Neural cell (in vitro differentiated cells): ENCODE measurements at regions not wholly inside any gene's neighbourhood (a gene's known extent, or its start where the extent isn't known, plus 50 kb on each side); places are given as distances from the start of the nearest gene placed in this dataset.

ENCODE experiments used
- H2AFZ ChIP-seq: fragments of 200-600, 300-800 bp; sonication (generic), shearing (Covaris generic); 2 replicates; pipeline ENCODE4 v1.6.0; 2014; ENCODE audit warnings: low read depth, mild to moderate bottlenecking, antibody characterized with exemption, low read length, moderate library complexity
- H3F3A ChIP-seq: fragments of 200-600 bp; shearing (Covaris generic); 2 replicates; pipeline ENCODE4 v1.6.1; 2016; ENCODE audit warnings: mild to moderate bottlenecking, moderate library complexity, mixed read lengths, antibody characterized with exemption, low read length; ENCODE audit not compliant: insufficient read depth, poor library complexity, severe bottlenecking
- H3K27ac ChIP-seq: fragments of 200-600, 300-800 bp; sonication (generic), shearing (Covaris generic); 2 replicates; pipeline ENCODE4 v1.5.1; 2014; ENCODE audit warnings: mild to moderate bottlenecking, low read length, moderate library complexity
- H3K27me3 ChIP-seq: fragments of 300-800, 200-600 bp; sonication (generic), shearing (Covaris generic); 2 replicates; pipeline ENCODE4 v1.6.0; 2014; ENCODE audit warnings: mild to moderate bottlenecking, low read depth, low read length, moderate library complexity; ENCODE audit not compliant: insufficient read depth
- H3K36me3 ChIP-seq: fragments of 300-800, 200-600 bp; sonication (generic), shearing (Covaris generic); 2 replicates; pipeline ENCODE4 v1.5.1; 2014; ENCODE audit warnings: mild to moderate bottlenecking, antibody characterized with exemption, low read length, moderate library complexity; ENCODE audit not compliant: insufficient read depth
- H3K4me2 ChIP-seq: fragments of 300-800, 200-600 bp; sonication (generic), shearing (Covaris generic); 2 replicates; pipeline ENCODE4 v1.6.0; 2014; ENCODE audit warnings: mild to moderate bottlenecking, low read length
- H3K4me3 ChIP-seq: fragments of 300-800, 200-600 bp; sonication (generic), shearing (Covaris generic); 2 replicates; pipeline ENCODE4 v1.5.1; 2014; ENCODE audit warnings: mild to moderate bottlenecking, low read length, moderate library complexity
- H3K79me2 ChIP-seq: fragments of 200-600 bp; shearing (Covaris generic); replicated peaks from 2 replicates; pipeline ENCODE4 v1.6.0; 2014; ENCODE audit warnings: mild to moderate bottlenecking, low read length, moderate library complexity; ENCODE audit not compliant: insufficient read depth
- H3K9ac ChIP-seq: fragments of 300-800, 200-600 bp; sonication (generic), shearing (Covaris generic); 2 replicates; pipeline ENCODE4 v1.6.1; 2016; ENCODE audit warnings: mild to moderate bottlenecking, low read length, mixed read lengths
- H3K9me2 ChIP-seq: fragments of 200-600 bp; shearing (Covaris generic); 2 replicates; pipeline ENCODE4 v1.6.1; 2016; ENCODE audit warnings: mild to moderate bottlenecking, low read length, mixed read lengths; ENCODE audit not compliant: insufficient read depth
- H3K9me3 ChIP-seq: fragments of 200-600, 300-800 bp; sonication (generic), shearing (Covaris generic); 2 replicates; pipeline ENCODE4 v1.6.1; 2016; ENCODE audit warnings: mild to moderate bottlenecking, mixed run types, low read length, moderate library complexity, mixed read lengths
- H4K20me1 ChIP-seq: fragments of 200-600 bp; shearing (Covaris generic); 2 replicates; pipeline ENCODE4 v1.6.1; 2016; ENCODE audit warnings: mild to moderate bottlenecking, mixed run types; ENCODE audit not compliant: insufficient read depth
- EP300 ChIP-seq: fragments of 450-650 bp; conservative IDR thresholded peaks from 2 replicates; pipeline ENCODE4 v1.6.1; 2014; ENCODE audit warnings: antibody characterized with exemption, mild to moderate bottlenecking, moderate library complexity; ENCODE audit not compliant: poor library complexity, severe bottlenecking
- EZH2 ChIP-seq: fragments of 200-600, 300-800 bp; shearing (Covaris generic), sonication (generic); IDR thresholded peaks from 2 replicates; pipeline ENCODE4 v1.6.1; 2014; ENCODE audit warnings: antibody characterized with exemption, low read length, borderline replicate concordance, mild to moderate bottlenecking; ENCODE audit not compliant: insufficient read depth, poor library complexity, severe bottlenecking
- MXI1 ChIP-seq: fragments of 450-650 bp; conservative IDR thresholded peaks from 2 replicates; pipeline ENCODE4 v1.6.1; 2014; ENCODE audit warnings: antibody characterized with exemption, mild to moderate bottlenecking; ENCODE audit not compliant: poor library complexity, severe bottlenecking
- POLR2AphosphoS5 ChIP-seq: IDR thresholded peaks from 2 replicates; pipeline ENCODE4 v1.6.1; 2012
- RAD21 ChIP-seq: fragments of 450-650 bp; conservative IDR thresholded peaks from 2 replicates; pipeline ENCODE4 v1.6.1; 2014; ENCODE audit warnings: antibody characterized with exemption, mild to moderate bottlenecking, moderate library complexity
- SMC3 ChIP-seq: fragments of 450-650 bp; conservative IDR thresholded peaks from 2 replicates; pipeline ENCODE4 v1.6.1; 2014; ENCODE audit warnings: antibody characterized with exemption, mild to moderate bottlenecking, moderate library complexity; ENCODE audit not compliant: poor library complexity
- TAF1 ChIP-seq: IDR thresholded peaks from 2 replicates; pipeline ENCODE4 v1.6.1; 2012; ENCODE audit warnings: low read depth
- TF ChIP-seq, protein P1 (sequence below): fragments of 450-650 bp; IDR thresholded peaks from 2 replicates; pipeline ENCODE4 v1.5.1; 2014; ENCODE audit warnings: antibody characterized with exemption, mild to moderate bottlenecking, moderate library complexity; ENCODE audit not compliant: poor library complexity, severe bottlenecking
- TF ChIP-seq, protein P2 (sequence below): IDR thresholded peaks from 2 replicates; pipeline ENCODE4 v1.6.1; 2012; ENCODE audit warnings: borderline replicate concordance

DNA sequence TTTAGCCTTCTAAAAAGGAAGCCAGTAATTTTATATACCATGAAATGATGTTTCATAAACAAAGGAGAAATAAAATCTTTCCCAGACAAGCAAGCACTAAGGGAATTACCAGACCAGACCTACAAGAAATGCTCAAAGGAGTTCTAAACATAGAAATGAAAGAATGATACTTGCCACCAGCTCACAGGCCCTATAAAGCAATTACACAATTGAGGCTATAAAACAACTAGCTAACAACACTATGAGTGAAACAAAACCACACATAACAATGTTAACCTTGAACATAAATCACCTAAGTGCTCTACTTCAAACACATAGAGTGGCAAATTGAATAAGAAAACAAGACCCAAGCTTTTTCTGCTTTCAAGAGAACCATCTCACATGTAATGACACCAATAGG lies 123.8 kb downstream of the BARHL2 start:
- H3K79me2 ChIP-seq, result no peaks in the 10 kb centered on the region
- H3K4me3 ChIP-seq, result no peak overlapping the region
- H2AFZ ChIP-seq, result no peak overlapping the region
- TF ChIP-seq EP300 (no peak), TAF1 (no peak), POLR2AphosphoS5 (no peak), MXI1 (no peak), SMC3 (no peak), RAD21 (no peak), EZH2 (no peak)
- TF ChIP-seq, protein P1, sequence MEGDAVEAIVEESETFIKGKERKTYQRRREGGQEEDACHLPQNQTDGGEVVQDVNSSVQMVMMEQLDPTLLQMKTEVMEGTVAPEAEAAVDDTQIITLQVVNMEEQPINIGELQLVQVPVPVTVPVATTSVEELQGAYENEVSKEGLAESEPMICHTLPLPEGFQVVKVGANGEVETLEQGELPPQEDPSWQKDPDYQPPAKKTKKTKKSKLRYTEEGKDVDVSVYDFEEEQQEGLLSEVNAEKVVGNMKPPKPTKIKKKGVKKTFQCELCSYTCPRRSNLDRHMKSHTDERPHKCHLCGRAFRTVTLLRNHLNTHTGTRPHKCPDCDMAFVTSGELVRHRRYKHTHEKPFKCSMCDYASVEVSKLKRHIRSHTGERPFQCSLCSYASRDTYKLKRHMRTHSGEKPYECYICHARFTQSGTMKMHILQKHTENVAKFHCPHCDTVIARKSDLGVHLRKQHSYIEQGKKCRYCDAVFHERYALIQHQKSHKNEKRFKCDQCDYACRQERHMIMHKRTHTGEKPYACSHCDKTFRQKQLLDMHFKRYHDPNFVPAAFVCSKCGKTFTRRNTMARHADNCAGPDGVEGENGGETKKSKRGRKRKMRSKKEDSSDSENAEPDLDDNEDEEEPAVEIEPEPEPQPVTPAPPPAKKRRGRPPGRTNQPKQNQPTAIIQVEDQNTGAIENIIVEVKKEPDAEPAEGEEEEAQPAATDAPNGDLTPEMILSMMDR, result no peak
- TF ChIP-seq, protein P2, sequence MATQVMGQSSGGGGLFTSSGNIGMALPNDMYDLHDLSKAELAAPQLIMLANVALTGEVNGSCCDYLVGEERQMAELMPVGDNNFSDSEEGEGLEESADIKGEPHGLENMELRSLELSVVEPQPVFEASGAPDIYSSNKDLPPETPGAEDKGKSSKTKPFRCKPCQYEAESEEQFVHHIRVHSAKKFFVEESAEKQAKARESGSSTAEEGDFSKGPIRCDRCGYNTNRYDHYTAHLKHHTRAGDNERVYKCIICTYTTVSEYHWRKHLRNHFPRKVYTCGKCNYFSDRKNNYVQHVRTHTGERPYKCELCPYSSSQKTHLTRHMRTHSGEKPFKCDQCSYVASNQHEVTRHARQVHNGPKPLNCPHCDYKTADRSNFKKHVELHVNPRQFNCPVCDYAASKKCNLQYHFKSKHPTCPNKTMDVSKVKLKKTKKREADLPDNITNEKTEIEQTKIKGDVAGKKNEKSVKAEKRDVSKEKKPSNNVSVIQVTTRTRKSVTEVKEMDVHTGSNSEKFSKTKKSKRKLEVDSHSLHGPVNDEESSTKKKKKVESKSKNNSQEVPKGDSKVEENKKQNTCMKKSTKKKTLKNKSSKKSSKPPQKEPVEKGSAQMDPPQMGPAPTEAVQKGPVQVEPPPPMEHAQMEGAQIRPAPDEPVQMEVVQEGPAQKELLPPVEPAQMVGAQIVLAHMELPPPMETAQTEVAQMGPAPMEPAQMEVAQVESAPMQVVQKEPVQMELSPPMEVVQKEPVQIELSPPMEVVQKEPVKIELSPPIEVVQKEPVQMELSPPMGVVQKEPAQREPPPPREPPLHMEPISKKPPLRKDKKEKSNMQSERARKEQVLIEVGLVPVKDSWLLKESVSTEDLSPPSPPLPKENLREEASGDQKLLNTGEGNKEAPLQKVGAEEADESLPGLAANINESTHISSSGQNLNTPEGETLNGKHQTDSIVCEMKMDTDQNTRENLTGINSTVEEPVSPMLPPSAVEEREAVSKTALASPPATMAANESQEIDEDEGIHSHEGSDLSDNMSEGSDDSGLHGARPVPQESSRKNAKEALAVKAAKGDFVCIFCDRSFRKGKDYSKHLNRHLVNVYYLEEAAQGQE, result no peak
- H3K27ac ChIP-seq, result no peak overlapping the region
- no peaks in the 10 kb centered on the region for H3K27me3 ChIP-seq
- H3K9me3 ChIP-seq, result peaks cover 6% of the 10 kb centered on the region
- no peak overlapping the region for H3K4me2 ChIP-seq
- H3K9me2 ChIP-seq, result no peaks in the 10 kb centered on the region
- H3K36me3 ChIP-seq, result no peaks in the 10 kb centered on the region
- H3K9ac ChIP-seq, result no peak overlapping the region
- no peaks in the 10 kb centered on the region for H3F3A ChIP-seq
- H4K20me1 ChIP-seq, result no peaks in the 10 kb centered on the region

DNA sequence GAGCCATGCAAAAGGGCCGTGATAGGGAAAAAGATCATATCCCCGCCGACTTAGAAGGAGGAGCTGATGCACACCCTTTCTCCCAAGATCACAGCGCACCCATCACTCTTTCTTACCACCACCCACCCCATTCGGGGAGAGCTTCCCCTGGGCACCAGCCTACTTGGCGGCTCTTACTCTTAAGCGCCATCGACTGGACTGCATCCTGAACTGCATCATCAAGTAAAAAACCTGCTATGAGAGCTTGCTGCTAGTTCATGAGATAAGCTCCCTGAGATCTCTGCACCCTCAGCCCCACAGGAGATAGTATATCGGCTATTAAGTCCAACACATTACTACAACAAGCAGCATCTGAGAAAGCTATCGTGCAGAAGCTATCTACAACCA lies 125.1 kb downstream of the BARHL2 start:
- Histone ChIP-seq H3K79me2 (no peaks in the 10 kb centered on the region), H3K27me3 (no peaks in the 10 kb centered on the region), H2AFZ (no peak overlapping the region), H3K27ac (no peak overlapping the region), H3K9me3 (peaks cover 2% of the 10 kb centered on the region), H3K9me2 (no peaks in the 10 kb centered on the region), H3F3A (no peaks in the 10 kb centered on the region), H3K9ac (no peak overlapping the region), H4K20me1 (no peaks in the 10 kb centered on the region), H3K36me3 (no peaks in the 10 kb centered on the region), H3K4me3 (no peak overlapping the region), H3K4me2 (no peak overlapping the region)
- TF ChIP-seq POLR2AphosphoS5, result no peak
- no peak for TF ChIP-seq SMC3
